Mesodermal cell (in vitro differentiated cells): ENCODE measurements at regions not wholly inside any gene's neighbourhood (a gene's known extent, or its start where the extent isn't known, plus 50 kb on each side); places are given as distances from the start of the nearest gene placed in this dataset.
"Not testable (repeated sequence)": the region's sequence is repeated elsewhere in the genome, so short reads cannot be mapped to it uniquely, and the experiment has no call there.

Source experiments
- H3K27ac ChIP-seq: 2 replicates; pipeline ENCODE4 v1.7.0; 2013; ENCODE audit warnings: mild to moderate bottlenecking, low read depth, low read length, moderate library complexity; ENCODE audit not compliant: severe bottlenecking
- H3K36me3 ChIP-seq: 2 replicates; pipeline ENCODE4 v1.7.1; 2013; ENCODE audit warnings: mild to moderate bottlenecking, low read length, moderate library complexity; ENCODE audit not compliant: control insufficient read depth, insufficient read depth
- H3K4me1 ChIP-seq: one replicate; pipeline ENCODE4 v1.7.1; 2013; ENCODE audit warnings: mild to moderate bottlenecking, low read length; ENCODE audit not compliant: insufficient read depth, control insufficient read depth, poor library complexity, severe bottlenecking
- H3K4me3 ChIP-seq: 2 replicates; pipeline ENCODE4 v1.7.0; 2013; ENCODE audit warnings: low read length, control low read depth, mild to moderate bottlenecking; ENCODE audit not compliant: insufficient read depth, poor library complexity, severe bottlenecking; ENCODE audit errors: extremely low read depth
- H3K9me3 ChIP-seq: 2 replicates; pipeline ENCODE4 v1.7.1; 2013; ENCODE audit warnings: mild to moderate bottlenecking, low read length, moderate library complexity; ENCODE audit not compliant: control insufficient read depth
- WGBS, 2 experiments: methylation state at CpG; one replicate each; pipeline ENCODE4 v1.1.5; 2013; ENCODE audit warnings: missing lambda C conversion rate in 2 of 2; ENCODE audit not compliant: insufficient coverage in 2 of 2; 5-methylcytosine and 5-hydroxymethylcytosine counted together

- Histone ChIP-seq H3K4me1 (no peaks in the 10 kb centered on the region), H3K27ac (no peak overlapping the region), H3K4me3 (no peak overlapping the region), H3K36me3 (no peaks in the 10 kb centered on the region), H3K9me3 (no peaks in the 10 kb centered on the region)
- 73 to 81% methylated on average over 5 to 7 of the region's 11 CpGs for WGBS, 2 experiments
These were observed 518.9 kb downstream of the NR2F2 start for GRCh38 chr15:96849271-96849900.

DNA sequence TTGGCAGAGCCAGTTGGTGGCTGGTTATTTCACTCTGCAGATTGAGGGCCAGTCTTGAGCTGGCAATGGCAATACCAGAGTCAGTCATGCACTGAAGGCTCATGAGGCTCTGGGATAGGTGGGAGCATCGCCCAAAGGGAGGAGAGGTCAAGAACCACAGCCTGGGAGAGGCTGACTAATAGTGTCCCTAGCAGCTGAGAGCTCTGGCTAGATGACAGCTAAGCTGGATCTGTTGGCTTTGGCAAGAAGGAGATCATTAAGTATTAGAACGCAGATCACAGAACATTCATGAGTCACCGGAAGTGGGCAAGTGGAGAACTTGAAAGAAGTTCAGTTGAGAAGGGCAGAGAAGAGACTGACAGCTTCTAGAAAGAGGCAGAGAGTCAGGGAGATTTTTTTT is 521.1 kb downstream of the NR2F2 start:
- no peak overlapping the region for H3K4me3 ChIP-seq
- WGBS, 2 experiments = 87 to 89% methylated on average over 3 of the region's 3 CpGs
- no peaks in the 10 kb centered on the region for H3K36me3 ChIP-seq
- H3K27ac ChIP-seq = no peak overlapping the region
- H3K4me1 ChIP-seq = no peaks in the 10 kb centered on the region
- H3K9me3 ChIP-seq = no peaks in the 10 kb centered on the region

- Histone ChIP-seq H3K4me1 (no peaks in the 10 kb centered on the region), H3K4me3 (no peak overlapping the region), H3K27ac (no peak overlapping the region), H3K36me3 (no peaks in the 10 kb centered on the region), H3K9me3 (no peaks in the 10 kb centered on the region)
- 84 to 87% methylated on average over 9 of the region's 9 CpGs for WGBS, 2 experiments
These were observed 528.2 kb downstream of the NR2F2 start for GRCh38 chr15:96858694-96859093.

GRCh38 chr15:96860741-96861140 is 530.2 kb downstream of the NR2F2 start:
- Histone ChIP-seq H3K9me3 (no peaks in the 10 kb centered on the region), H3K27ac (no peak overlapping the region), H3K36me3 (no peaks in the 10 kb centered on the region), H3K4me1 (no peaks in the 10 kb centered on the region), H3K4me3 (no peak overlapping the region)
- 70 to 100% methylated on average over 1 to 2 of the region's 4 CpGs for WGBS, 2 experiments

DNA sequence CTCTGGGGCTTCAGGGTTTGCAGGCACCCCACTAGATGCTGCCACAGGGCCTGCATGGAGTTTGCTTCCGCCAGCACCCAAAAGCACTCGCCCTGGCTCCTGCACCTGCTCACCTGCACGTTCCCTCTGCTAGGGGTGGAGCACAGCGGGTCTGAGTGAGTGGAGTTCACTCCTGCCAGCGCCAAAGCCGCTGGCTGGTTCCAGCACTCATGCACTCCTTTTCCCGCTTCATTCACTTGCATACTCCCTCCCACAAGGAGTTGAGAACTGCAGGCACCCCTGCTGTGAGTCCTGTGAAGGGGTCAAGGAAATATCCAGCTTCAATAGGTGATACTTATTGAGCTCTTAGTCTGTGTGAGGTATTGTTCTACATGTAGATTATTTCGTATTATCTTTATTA is 537.5 kb downstream of the NR2F2 start:
- Histone ChIP-seq H3K27ac (no peak overlapping the region), H3K36me3 (no peaks in the 10 kb centered on the region), H3K4me3 (no peak overlapping the region), H3K4me1 (no peaks in the 10 kb centered on the region), H3K9me3 (peaks cover 5% of the 10 kb centered on the region)
- WGBS, 2 experiments = 93 to 95% methylated on average over 2 to 3 of the region's 8 CpGs

GRCh38 chr15:96869122-96869521 is 538.6 kb downstream of the NR2F2 start:
- Histone ChIP-seq H3K36me3 (no peaks in the 10 kb centered on the region), H3K4me1 (no peaks in the 10 kb centered on the region), H3K27ac (no peak overlapping the region), H3K4me3 (no peak overlapping the region), H3K9me3 (peaks cover 5% of the 10 kb centered on the region)
- whole genome bisulfite sequencing, 2 experiments = no CpG with 5 or more reads among the region's 1 CpG

DNA sequence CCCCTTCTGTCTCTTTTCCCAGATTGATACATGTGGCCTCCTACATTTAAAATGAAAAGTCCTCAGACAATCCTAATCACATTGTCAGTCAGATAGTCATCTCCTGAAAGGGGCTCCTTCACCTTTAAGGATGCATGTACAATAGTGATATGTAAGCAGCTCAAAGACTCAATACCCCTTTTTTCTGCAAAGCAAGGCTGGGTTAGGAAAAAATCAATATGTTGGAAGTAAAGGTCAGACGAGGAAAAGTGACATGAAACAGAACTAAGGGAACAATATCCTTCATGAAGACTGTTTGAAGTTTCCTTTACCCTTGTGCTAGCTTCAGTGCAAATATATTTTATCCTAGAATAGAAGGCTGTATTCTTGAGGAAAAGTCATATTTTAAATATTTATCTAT is 539.3 kb downstream of the NR2F2 start:
- Histone ChIP-seq H3K4me1 (no peaks in the 10 kb centered on the region), H3K9me3 (peaks cover 5% of the 10 kb centered on the region), H3K36me3 (no peaks in the 10 kb centered on the region), H3K4me3 (no peak overlapping the region), H3K27ac (no peak overlapping the region)
- WGBS, 2 experiments = no CpG with 5 or more reads among the region's 1 CpG

GRCh38 chr15:96870580-96870979 is 540.1 kb downstream of the NR2F2 start:
- Histone ChIP-seq H3K27ac (no peak overlapping the region), H3K4me3 (no peak overlapping the region), H3K9me3 (peaks cover 5% of the 10 kb centered on the region), H3K4me1 (no peaks in the 10 kb centered on the region), H3K36me3 (no peaks in the 10 kb centered on the region)
- WGBS, 2 experiments = 70 to 85% methylated on average over 3 to 4 of the region's 8 CpGs

GRCh38 chr15:96877442-96877841 is 546.9 kb downstream of the NR2F2 start:
- WGBS, 2 experiments = 94 to 96% methylated on average over 5 of the region's 6 CpGs
- not testable (repeated sequence) for H3K9me3 ChIP-seq, H3K4me1 ChIP-seq, H3K36me3 ChIP-seq, H3K27ac ChIP-seq, H3K4me3 ChIP-seq

- no peaks in the 10 kb centered on the region for H3K9me3 ChIP-seq
- WGBS, 2 experiments = 89 to 100% methylated on average over 2 of the region's 2 CpGs
These were observed 547.6 kb downstream of the NR2F2 start for GRCh38 chr15:96878129-96878528.

DNA sequence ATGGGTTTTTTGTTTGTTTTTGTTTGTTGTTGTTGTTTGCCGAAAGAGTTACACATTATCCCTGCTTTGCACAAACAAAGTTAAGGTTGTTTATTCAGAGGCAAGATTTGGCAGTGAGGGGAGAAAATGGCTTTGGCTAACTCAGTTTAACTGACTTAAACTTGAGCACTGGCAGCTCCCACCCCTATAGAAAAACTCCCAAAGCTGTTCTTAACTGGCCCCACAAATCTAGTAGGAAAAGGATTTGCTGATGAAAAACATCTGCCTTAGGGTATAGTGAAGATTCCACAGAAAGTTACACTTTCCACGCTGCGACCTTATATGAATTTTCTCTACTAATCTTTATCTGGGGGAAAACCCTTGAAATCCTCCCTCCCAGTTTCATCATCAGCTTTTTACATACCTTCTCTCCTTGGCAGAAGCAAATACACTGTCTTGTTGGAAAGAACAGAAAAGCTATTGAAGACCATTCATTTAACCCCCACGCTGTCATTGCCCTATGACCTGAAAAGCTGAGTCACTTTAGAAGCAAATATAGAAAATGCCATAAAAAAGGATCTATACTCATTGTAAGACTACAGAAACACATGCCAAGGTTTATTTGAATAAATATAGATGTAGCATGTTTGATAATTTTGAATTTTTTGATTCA is 551.7 kb downstream of the NR2F2 start:
- H3K4me3 ChIP-seq = no peak overlapping the region
- 80% methylated on average over 1 of the region's 4 CpGs; no CpG with 5 or more reads in 1 of the 2 experiments for WGBS, 2 experiments
- peaks cover 2% of the 10 kb centered on the region for H3K4me1 ChIP-seq
- no peaks in the 10 kb centered on the region for H3K9me3 ChIP-seq
- H3K27ac ChIP-seq = no peak overlapping the region
- no peaks in the 10 kb centered on the region for H3K36me3 ChIP-seq

More at GRCh38 chr15:96878129-96878528, 547.6 kb downstream of the NR2F2 start:
- Histone ChIP-seq H3K36me3 (no peaks in the 10 kb centered on the region), H3K27ac (no peak overlapping the region), H3K4me3 (no peak overlapping the region), H3K4me1 (peaks cover 2% of the 10 kb centered on the region)
